ENCODE measurements at regions not wholly inside any gene's neighbourhood (a gene's known extent, or its start where the extent isn't known, plus 50 kb on each side); places are given as distances from the start of the nearest gene placed in this dataset.
A peak's percentile ranks its signal among the peaks of the same experiment; 100 is the strongest.

DNA sequence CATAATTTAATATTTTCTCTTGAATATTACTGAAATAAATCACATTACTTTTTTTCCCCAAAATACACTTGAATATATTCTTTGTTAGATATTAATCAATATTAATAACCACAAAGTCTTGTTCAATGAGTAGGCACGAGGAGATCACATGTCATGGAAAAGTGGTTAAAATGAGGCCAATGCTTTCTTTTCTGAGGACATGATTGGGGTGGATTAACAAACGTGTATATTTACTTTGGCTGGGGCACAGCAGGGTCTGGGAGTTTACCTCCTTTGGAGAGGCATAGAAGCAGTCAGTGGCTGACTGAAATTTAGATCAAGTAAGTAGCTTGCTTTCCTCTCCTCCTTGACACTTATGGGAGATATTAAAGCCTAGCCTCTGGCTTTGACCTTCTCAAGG lies 664.3 kb upstream of the B3GALT2 start:
- TF ChIP-seq EZH2 (IDR thresholded peaks at IDR 0.05) (no peak), EZH2phosphoT487 (IDR thresholded peaks at IDR 0.05) (no peak)
- TF ChIP-seq, protein P1, sequence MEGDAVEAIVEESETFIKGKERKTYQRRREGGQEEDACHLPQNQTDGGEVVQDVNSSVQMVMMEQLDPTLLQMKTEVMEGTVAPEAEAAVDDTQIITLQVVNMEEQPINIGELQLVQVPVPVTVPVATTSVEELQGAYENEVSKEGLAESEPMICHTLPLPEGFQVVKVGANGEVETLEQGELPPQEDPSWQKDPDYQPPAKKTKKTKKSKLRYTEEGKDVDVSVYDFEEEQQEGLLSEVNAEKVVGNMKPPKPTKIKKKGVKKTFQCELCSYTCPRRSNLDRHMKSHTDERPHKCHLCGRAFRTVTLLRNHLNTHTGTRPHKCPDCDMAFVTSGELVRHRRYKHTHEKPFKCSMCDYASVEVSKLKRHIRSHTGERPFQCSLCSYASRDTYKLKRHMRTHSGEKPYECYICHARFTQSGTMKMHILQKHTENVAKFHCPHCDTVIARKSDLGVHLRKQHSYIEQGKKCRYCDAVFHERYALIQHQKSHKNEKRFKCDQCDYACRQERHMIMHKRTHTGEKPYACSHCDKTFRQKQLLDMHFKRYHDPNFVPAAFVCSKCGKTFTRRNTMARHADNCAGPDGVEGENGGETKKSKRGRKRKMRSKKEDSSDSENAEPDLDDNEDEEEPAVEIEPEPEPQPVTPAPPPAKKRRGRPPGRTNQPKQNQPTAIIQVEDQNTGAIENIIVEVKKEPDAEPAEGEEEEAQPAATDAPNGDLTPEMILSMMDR (IDR thresholded peaks at IDR 0.05), result no peak
- H3K4me3 Mint-ChIP-seq, result no peak overlapping the region
- H3K4me1 ChIP-seq, result peaks cover 7% of the 10 kb centered on the region
- H3K4me3 ChIP-seq, result no peak overlapping the region
- peaks cover 9% of the 10 kb centered on the region for H3K4me1 Mint-ChIP-seq
- H3K9ac ChIP-seq, result no peak overlapping the region
- H4K20me1 ChIP-seq (ENCODE audit: low read depth), result no peaks in the 10 kb centered on the region
- H3K79me2 ChIP-seq (ENCODE audit: low read depth), result no peaks in the 10 kb centered on the region
- no peak for DNase-seq (ENCODE audit: low spot score)
- H3K9me3 ChIP-seq (ENCODE audit: low read depth), result no peaks in the 10 kb centered on the region
- H3K36me3 ChIP-seq, result no peaks in the 10 kb centered on the region
- no peak overlapping the region for H3K4me2 ChIP-seq
- peak overlapping the region; percentile 24 for H2AFZ ChIP-seq (replicated peaks)
- no peaks in the 10 kb centered on the region for H3F3A ChIP-seq (ENCODE audit: low read depth)
- H3K36me3 Mint-ChIP-seq, result no peaks in the 10 kb centered on the region
- no peak overlapping the region for H3K27ac ChIP-seq
- no peaks in the 10 kb centered on the region for H3K9me3 Mint-ChIP-seq
- H3K27me3 ChIP-seq, result no peaks in the 10 kb centered on the region
- H3K27me3 Mint-ChIP-seq (ENCODE audit: insufficient read depth, low read depth), result no peaks in the 10 kb centered on the region
- H3K27ac Mint-ChIP-seq, result no peak overlapping the region

DNA sequence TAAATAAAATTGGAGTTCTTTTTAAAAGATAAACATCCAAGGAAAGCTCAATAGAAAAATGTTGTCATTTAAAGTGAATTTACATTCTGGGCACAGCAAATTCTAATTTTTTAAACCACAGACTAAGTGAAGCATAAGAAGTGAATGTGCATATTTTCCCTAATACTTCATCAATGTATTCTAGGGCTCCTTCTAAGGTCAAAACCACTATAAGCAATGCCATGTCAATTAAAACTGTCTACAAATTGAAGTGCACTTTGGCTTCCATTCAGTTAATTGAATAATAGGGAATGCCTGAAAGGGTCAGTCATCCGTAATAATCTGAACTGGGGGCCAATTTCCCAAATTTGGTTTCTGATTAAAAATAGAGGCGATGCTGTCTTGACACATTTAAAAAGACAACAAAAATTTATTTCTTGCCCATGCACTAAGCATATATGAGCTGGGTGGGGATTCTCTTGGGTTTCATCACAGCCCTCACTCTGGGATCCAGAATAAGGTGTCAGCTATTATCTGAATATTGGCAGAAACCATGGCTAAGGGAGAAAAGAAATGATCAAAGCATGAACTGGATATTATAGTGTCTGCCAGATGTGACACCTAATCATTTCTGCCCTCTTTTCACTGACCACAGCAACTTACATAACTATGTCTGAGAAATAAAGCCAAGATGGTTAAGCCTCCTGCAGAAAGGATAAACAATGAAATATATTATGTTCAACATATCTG lies 660.6 kb upstream of the B3GALT2 start:
- Histone ChIP-seq H4K20me1 (ENCODE audit: low read depth) (no peaks in the 10 kb centered on the region), H3K79me2 (ENCODE audit: low read depth) (no peaks in the 10 kb centered on the region), H3K4me3 (no peak overlapping the region), H3K36me3 (no peaks in the 10 kb centered on the region), H3K9me3 (ENCODE audit: low read depth) (no peaks in the 10 kb centered on the region), H3K4me1 (peaks cover 7% of the 10 kb centered on the region), H3K27ac (no peak overlapping the region), H2AFZ (replicated peaks) (no peak overlapping the region), H3K9ac (no peak overlapping the region), H3F3A (ENCODE audit: low read depth) (no peaks in the 10 kb centered on the region), H3K27me3 (no peaks in the 10 kb centered on the region), H3K4me2 (no peak overlapping the region)
- Mint-ChIP-seq H3K4me3 (no peak overlapping the region), H3K27me3 (ENCODE audit: insufficient read depth, low read depth) (no peaks in the 10 kb centered on the region), H3K36me3 (no peaks in the 10 kb centered on the region), H3K27ac (no peak overlapping the region), H3K9me3 (no peaks in the 10 kb centered on the region), H3K4me1 (peaks cover 7% of the 10 kb centered on the region)
- no peak for DNase-seq (ENCODE audit: low spot score)
- TF ChIP-seq, protein P1 (IDR thresholded peaks at IDR 0.05), result no peak
- TF ChIP-seq EZH2phosphoT487 (IDR thresholded peaks at IDR 0.05) (no peak), EZH2 (IDR thresholded peaks at IDR 0.05) (no peak)

DNA sequence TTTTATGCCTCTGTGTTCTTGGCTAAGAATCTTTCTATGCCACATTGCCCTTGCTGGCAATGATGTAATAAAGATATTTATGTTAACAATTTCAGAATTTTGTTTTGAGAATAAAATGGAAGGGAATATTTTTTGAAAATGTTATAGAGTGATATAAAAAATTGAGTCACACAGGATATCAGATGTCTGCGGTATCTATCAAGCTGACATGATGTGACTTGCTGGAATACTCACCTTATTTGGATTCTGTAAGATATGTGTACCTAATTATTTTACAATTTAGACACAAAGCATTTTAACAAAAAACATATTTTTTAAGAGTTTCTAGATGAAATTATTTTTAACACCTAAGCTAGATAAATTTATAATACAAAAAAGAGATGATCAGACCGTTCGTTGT lies 660.0 kb upstream of the B3GALT2 start:
- peaks cover 7% of the 10 kb centered on the region for H3K4me1 ChIP-seq
- Mint-ChIP-seq H3K4me3 (no peak overlapping the region), H3K36me3 (no peaks in the 10 kb centered on the region), H3K27ac (no peak overlapping the region), H3K4me1 (peaks cover 7% of the 10 kb centered on the region), H3K27me3 (ENCODE audit: insufficient read depth, low read depth) (no peaks in the 10 kb centered on the region), H3K9me3 (no peaks in the 10 kb centered on the region)
- H2AFZ ChIP-seq (replicated peaks), result no peak overlapping the region
- TF ChIP-seq, protein P1 (IDR thresholded peaks at IDR 0.05), result no peak
- TF ChIP-seq EZH2phosphoT487 (IDR thresholded peaks at IDR 0.05) (no peak), EZH2 (IDR thresholded peaks at IDR 0.05) (no peak)
- H3F3A ChIP-seq (ENCODE audit: low read depth), result no peaks in the 10 kb centered on the region
- H3K27ac ChIP-seq, result no peak overlapping the region
- no peak overlapping the region for H3K4me3 ChIP-seq
- H3K9ac ChIP-seq, result no peak overlapping the region
- no peaks in the 10 kb centered on the region for H3K9me3 ChIP-seq (ENCODE audit: low read depth)
- no peaks in the 10 kb centered on the region for H3K36me3 ChIP-seq
- no peaks in the 10 kb centered on the region for H4K20me1 ChIP-seq (ENCODE audit: low read depth)
- no peaks in the 10 kb centered on the region for H3K79me2 ChIP-seq (ENCODE audit: low read depth)
- no peak overlapping the region for H3K4me2 ChIP-seq
- no peak for DNase-seq (ENCODE audit: low spot score)
- no peaks in the 10 kb centered on the region for H3K27me3 ChIP-seq

Measured in neural progenitor cell (in vitro differentiated cells).